NCI-H2196 (cell line): ENCODE measurements at regions not wholly inside any gene's neighbourhood (a gene's known extent, or its start where the extent isn't known, plus 50 kb on each side); places are given as distances from the start of the nearest gene placed in this dataset.

Experiments
- DNase-seq: peaks from one replicate; lab custom pipeline; 2025; ENCODE audit not compliant: unreplicated experiment; lab: John Stamatoyannopoulos, UW

DNA sequence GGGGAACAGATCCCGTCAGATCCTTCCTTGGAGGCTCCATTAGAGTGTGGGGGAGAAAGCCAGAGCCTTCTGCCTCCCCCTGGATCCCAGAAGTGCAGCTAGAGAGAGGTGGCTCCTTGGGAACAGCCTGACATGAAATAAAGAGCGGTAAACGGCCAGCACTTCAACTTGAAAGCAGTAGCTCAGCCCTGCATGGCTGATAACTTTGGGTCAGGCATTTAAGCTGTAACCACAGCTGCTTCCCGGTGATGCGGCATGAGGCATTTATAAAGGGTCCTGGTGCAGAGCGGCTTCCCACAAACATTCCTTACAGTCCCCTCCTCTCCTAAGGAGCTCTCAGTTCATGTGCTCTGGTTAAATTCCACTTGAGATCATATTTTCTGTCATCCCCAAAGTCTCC is 960.3 kb downstream of the VRK1 start:
- DNase-seq: no peak

DNA sequence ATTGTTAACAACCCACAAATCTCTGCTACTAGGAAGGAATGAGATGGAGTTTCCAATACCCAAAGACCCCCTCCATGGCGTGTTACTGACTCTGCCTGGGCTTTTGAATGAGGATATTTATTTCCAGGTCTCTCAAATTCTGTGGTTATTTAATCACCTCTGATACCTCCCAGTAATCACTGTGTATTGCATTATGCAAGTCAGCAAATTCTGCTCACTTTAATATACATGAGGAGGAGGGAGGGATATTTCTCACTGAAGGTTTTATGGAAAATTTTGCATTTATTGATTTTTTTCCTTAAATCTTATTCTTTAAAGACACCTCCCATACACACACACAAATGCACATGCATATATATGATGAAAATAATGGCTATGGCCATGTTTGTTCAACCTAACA is 962.9 kb downstream of the VRK1 start:
- no peak for DNase-seq

- no peak for DNase-seq
These were observed 965.2 kb downstream of the VRK1 start for GRCh38 chr14:97762386-97762785.

DNA sequence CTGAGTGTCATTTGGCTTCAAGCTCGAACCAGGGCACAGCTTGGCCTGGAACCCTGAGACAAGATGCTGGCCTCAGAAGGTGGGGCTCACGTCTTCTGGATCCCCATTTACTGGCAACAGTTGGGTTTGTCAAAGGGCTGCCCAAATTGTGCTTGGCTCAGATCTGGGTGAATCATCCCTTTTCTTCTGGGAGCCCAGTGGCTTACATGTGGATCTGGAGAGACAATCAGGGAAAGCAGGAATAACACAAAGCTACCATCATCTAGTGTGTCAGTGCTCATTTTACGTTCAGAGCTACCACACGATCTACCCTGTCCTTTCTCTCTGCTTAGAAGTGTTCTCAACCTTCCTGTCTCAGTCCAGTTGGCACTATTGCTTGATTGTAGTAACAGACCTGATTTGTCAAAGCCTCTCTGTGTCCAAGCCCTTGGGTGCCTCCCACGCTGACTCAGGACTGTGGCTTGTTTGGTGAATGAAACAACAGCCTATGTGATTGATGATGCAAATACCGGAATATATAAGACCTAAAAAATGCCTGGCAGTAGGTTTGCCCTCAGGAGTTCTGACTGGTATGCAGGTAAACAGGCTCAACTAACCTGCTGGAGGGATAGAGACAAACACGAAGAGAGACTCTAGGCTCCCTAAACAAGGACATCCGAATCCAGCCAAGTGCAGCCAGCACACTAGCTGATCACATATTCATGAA is 974.3 kb downstream of the VRK1 start:
- no peak for DNase-seq

- no peak for DNase-seq
These were observed 976.4 kb downstream of the VRK1 start for GRCh38 chr14:97773598-97773997.

- DNase-seq: no peak
These were observed 979.8 kb downstream of the VRK1 start for GRCh38 chr14:97776890-97777558.

- DNase-seq: no peak
These were observed 980.6 kb downstream of the VRK1 start for GRCh38 chr14:97777622-97778355.

DNA sequence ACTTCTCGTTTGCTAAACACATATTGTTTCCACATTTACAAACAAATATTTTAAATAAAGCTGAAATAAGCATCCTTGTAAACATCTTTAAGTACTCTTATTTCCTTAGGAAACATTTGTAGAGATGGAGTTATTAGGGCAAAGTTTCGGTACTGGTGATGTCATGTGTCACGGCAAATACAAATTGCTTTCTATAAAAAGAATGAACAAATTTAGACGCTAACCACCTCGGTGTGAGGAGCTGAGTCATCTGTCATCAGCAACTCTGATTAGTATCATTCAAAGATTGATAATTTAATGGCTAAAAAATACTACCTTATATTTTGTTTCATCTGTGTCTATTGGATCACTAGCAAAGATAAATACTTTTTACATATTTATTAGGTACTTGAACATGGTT is 982.0 kb downstream of the VRK1 start:
- DNase-seq: no peak

GRCh38 chr14:97780804-97781203 is 983.6 kb downstream of the VRK1 start:
- DNase-seq: no peak

- no peak for DNase-seq
These were observed 984.8 kb downstream of the VRK1 start for GRCh38 chr14:97781961-97782360.

DNA sequence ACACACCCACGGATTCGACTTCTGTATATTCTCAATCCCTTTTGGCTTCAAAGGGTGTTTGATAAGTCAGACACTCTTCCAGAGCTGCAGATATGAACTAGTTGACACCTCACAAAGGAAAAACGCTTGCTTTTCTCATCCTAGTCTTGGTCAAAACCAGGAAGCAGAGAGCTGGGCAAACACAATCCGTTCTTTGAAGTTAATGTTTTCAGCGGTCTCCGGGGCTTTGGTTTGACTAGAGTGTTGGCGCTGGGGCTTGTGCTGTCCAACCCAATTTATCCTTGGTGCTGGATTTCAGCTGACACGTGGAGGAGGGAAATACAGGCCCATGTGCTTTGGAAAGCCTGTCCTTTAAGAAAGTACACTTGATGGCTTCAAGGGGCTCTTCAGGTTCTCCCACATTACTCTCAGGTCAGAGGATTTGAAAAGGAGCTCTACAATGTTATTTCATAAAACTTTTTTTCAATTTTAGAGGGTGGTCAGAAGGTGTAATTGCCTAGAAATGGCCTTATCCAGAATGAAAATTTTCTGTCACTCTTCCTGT is 985.8 kb downstream of the VRK1 start:
- DNase-seq: no peak

DNA sequence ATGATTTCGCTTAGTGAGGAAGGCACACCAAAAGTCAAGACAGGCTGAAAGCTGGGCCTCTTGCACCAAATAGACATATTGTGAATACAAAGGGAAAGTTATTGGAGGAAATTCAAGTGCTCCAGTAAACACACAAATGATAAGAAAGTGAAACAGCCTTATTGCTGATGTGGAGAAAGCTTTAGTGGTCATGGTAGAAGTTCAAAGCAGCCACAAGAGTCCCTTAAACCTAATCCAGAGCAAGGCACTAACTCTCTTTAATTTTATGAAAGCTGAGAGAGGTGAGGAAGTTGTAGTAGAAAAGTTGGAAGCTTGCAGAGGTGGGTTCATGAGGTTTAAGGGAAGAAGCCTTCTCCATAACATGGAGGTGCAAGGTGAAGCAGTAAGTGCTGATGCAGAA is 988.3 kb downstream of the VRK1 start:
- DNase-seq: no peak

DNA sequence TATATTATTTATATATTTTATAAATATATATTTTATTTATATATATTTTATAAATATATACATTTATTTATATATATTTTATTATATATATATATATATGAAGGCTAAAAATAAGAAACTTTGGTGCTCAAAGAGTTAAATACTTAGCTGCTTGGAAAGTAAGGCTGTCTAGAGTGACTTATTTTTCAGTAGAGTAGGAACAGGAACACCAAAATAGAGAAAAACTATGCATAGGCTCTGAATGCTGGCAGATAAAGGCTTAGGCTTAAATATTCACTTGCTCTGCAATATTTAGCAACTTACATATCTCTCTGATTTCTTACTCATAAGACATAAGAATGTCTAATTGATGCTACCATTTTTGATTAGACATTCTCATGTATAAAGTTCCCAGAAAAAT is 991.2 kb downstream of the VRK1 start:
- no peak for DNase-seq

- no peak for DNase-seq
These were observed 991.8 kb downstream of the VRK1 start for GRCh38 chr14:97788846-97789526.

GRCh38 chr14:97791072-97791471 is 993.9 kb downstream of the VRK1 start:
- DNase-seq: no peak

DNA sequence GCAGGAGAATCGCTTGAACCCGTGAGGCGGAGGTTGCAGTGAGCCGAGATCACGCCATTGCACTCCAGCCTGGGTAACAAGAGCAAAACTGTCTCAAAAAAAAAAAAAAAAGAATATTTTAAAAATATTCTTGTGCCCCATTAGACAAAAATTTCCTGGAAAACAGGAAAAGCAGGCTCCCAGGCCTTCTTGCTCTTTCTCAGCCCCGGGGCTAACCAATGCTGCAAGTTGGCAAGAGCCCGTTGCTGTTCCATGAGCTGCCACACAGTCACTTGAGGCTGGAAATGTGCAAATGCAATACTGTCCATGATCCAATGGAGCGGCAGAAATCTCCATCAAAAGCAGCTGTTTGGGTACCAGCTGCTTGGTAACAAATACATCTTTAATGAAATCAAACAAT is 994.7 kb downstream of the VRK1 start:
- DNase-seq: no peak

GRCh38 chr14:97796511-97796910 is 999.3 kb downstream of the VRK1 start:
- no peak for DNase-seq

DNA sequence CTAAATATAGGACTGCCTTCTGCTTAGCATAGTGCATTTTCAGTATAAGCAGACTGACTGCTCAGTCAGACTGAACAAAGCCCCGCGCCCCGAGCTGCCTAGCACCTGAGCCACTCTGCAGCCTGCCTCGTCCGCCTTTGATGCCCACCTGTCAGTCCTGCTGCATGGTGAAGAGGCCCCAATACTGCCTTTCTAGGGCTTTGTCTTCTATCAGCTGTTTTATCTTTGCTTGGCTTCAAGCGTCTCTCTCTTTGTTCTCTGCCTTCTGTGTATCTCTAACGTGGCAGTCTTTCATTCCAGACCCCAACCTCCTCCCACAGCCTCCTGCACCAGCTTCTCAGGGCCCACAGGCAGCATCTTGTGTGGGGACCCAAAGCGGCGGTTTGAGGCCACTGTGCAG is 1001.0 kb downstream of the VRK1 start:
- no peak for DNase-seq

- DNase-seq: no peak
These were observed 1005.5 kb downstream of the VRK1 start for GRCh38 chr14:97802430-97803373.

GRCh38 chr14:97804056-97804455 is 1006.9 kb downstream of the VRK1 start:
- no peak for DNase-seq
